ENCODE measurements at regions not wholly inside any gene's neighbourhood (a gene's known extent, or its start where the extent isn't known, plus 50 kb on each side); places are given as distances from the start of the nearest gene placed in this dataset.

DNA sequence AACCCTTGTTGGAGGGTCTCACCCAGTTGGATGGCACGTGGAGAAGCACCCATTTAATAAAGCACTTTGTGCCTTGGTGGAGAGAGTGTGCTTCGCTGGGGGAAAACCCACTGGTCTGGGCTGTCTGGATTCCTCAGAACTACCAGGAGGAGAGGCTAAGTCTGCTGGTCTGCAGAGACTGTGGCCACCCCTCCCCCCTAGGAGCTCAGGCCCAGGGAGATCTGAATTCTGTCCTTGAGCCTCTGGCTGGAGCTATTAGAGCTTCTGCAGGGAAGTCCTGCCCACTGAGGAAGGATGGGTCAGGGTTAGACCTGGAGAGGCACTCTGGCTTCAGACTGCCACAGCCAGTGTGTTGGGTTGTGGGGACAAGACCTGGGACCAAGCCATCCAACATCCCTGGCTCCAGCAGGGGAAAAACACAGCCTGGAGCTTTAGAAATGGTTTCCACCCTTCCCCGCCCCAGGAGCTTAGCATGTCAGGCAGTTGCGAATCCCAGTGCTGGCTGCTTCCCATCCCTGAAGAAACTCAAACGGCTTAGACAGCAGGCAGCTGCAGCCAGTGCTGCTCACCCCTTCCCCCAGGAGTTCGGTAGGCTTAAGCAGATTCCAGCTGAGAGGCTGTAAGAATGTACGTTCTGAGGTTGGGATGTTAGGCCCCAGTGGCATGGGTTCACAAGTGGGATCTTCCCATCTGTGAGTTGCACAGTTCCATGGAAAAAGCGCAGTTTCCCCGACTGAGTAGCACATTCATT is 288.3 kb downstream of the TGFB2 start:
- DNase-seq (ENCODE audit: low read depth in 2 of 2, low spot score in 1 of 2) = no peak

DNA sequence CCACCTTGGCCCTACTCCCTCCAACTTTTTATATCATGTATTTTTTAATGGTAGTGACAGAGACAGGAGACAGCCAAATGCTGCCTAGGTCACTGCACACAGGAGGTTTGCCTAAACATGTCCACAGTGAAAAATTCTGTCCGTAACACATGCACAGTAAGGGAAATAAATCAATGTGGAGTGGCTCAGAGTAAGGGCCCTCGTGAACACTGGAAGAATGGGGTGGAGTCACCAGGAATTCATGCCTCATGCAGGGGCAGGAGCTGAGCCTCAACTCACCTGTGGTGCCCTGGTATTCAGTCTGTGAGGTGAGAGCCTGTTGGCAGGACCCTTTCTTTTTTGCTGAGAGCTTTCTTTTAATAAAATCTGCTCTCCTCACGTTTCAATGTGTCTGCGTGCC is 289.1 kb downstream of the TGFB2 start:
- no peak for DNase-seq (ENCODE audit: low read depth in 2 of 2, low spot score in 1 of 2)

DNA sequence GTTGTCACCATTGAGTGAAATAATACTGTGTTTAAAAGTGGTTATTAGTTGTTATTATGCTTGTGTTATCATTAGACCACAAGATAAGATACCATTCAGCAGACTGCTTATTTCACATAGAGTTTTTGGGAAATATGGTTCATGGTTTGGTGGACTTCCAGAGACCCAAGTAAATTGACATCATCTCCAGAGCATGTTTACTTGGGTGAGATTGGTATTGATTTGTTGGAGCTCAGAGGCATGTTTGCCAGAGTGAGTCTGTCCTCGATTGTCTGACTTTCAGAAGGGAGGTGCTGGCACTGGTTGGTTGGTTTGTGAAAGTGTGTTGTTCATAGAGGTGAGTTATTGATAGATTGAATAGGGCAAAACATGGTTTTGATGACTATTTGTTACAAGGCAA is 291.4 kb downstream of the TGFB2 start:
- no peak for DNase-seq (ENCODE audit: low read depth in 2 of 2, low spot score in 1 of 2)

DNA sequence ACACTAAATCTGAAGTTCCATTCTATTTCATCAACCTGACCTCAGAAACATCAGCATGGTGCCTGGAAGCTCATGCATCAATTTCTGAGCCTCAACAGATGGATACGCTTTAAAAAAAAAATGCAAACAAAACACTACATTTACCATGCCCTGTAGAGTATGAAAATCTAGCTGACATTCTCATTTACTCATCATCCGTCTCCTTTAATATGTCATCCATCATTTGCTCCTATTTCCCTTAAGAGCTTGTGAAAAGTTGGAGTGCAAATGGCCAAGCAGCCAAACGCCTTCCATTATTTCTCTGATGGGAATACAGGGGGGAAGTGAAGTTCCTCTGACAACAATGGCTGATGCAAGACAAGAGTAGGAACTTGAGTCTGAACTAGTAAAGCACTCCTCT is 295.0 kb downstream of the TGFB2 start:
- DNase-seq (ENCODE audit: low read depth in 2 of 2, low spot score in 1 of 2) = no peak

DNA sequence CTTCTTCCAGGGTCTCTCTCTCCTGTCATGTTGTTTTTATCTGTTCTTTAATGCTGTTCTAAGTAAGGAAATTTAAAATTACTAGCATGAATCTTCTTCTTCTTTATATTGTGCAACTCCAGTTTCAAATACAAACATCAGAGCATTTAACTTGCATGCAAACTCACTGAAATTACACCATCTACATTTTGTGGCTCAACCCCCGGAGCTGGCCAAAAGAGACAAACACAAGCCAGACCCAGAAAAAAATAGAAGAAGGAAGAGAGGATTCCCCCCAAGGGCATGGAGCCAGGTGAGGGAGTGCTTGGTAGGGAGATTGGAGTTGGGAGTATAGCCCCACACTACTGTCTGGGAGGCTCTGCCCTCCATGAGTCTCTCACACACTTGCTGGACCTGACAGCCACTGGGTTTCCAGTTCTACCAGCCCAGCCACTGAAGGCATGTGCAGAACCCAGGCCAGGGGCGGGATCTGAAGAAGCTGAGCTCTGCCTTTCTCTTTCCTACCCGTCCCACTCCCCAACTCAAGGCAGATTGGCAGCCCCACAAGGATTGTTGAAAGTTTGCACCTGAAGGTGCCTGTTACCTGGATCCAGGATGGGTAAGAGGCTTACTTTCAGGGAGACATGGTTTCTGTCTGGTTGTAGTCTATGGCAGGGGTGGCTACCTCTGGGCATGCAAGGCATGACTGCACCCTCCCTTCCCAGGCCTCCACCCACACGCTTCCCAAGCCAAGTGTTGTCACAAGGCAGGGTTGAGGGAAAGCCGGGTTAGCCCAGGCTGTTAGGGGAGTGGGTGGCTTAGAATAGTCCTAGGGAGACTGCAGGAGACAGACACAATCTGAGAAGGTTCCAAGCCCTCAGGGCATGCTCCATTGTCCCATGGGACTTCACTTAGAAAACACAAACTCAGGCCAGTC is 297.2 kb downstream of the TGFB2 start:
- no peak for DNase-seq (ENCODE audit: low read depth in 2 of 2, low spot score in 1 of 2)

DNA sequence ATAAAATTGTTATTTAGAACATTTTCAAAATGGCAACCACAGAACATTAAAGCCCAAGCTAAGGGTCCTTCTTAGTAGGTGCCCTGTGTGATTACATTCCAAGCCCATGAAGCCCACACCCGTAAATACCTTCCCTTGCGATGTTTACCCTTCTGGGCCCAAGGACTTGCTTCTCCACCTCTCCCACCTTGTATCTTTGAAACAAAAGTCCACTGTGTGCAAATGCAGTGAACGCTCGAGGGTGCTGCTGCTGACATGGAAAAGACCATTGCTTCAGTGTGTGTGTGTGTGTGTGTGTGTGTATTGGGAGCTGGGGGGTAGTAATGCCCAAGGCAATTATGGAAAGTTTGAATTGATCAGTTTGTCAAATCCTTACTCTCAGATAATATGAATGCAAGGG is 298.1 kb downstream of the TGFB2 start:
- no peak for DNase-seq (ENCODE audit: low read depth in 2 of 2, low spot score in 1 of 2)

DNA sequence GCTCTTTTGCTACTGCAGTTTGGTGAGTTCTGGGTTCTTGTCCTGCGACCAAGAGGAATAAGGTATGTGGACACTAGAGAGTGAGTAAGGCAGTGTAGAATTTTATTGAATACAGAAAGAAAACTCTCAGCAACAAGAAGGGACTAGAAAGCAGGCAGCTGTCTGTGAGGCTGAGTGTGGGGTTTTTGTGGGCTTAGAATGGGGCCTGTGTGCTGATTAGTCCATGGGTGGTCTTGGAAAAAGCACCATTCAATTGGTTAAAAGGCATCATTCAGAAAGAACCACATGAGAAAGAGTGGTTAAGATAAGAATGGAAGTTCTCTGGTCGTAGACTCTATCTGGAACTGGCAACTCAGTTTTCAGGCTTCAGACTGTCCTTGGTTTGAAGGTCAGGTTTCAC is 298.8 kb downstream of the TGFB2 start:
- DNase-seq (ENCODE audit: low read depth in 2 of 2, low spot score in 1 of 2) = no peak

DNA sequence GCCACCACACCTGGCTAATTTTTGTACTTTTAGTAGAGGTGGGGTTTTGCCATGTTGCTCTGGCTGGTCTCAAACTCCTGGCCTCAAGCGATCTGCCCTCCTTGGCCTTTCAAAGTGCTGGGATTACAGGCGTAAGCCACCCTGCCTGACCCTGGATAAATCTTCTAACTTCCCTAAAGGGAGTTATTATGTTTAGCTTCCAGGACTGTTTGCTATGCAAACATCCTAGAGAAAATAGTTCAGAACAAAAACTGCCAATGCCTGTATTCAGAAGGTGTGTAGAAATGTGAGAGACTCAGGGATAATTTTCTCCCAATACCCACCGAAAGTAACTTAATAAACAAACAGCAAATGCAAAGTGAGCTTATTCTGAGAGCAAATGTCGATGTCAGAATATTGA is 301.2 kb downstream of the TGFB2 start:
- no peak for DNase-seq (ENCODE audit: low read depth in 2 of 2, low spot score in 1 of 2)

DNA sequence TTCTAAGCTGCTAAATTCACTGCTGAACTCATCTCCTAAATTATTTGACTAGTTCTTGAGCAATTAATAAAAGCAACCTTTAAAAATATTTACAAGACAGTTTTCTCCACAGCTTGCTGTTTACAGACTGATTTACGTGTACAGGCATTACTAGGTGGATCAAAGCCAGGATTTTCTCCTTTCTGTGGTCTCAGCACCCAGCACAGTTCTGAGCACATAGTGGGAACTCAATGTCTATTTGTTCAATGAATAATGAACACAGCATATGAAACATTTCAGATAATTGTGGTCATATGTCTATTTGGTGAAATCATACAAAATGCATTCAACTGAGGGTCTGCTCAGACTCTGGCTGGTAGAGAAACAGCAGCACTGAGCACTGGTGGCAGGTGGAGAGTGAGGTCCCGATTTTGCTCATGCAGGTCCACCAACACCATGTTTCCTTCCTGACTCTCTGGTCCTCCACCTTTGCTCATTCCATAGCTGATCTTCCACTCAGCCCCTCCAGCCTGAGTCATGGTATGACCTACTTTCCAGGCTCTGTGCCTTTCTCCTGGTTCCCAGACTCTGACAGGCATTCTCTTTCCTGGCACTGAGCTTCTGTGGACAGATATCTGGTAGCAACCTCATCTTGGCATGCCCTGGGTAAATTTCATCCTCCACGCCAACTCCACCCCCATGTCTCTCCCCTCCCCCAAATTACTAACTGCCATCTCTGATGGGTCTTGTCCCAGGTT is 311.3 kb downstream of the TGFB2 start:
- DNase-seq (ENCODE audit: low read depth in 2 of 2, low spot score in 1 of 2) = no peak

DNA sequence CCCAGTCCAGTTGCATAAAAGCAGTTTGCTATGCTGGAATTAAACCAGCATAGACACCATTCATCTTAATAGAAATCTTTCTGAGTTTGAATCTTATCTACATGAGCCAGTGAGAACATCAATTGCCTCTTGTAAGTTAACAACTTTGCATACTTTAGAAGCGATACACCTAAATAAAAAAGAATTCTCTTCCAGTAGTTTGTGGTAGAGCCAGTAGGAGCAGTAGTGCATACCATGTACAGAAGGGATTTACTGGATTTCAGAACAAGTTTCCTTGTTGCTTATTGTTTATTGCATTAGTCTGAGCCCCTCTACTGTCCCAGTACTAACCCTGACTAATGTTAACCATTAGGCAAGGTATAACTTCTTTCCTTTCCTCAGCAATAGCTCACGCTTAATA is 313.1 kb downstream of the TGFB2 start:
- no peak for DNase-seq (ENCODE audit: low read depth in 2 of 2, low spot score in 1 of 2)

DNA sequence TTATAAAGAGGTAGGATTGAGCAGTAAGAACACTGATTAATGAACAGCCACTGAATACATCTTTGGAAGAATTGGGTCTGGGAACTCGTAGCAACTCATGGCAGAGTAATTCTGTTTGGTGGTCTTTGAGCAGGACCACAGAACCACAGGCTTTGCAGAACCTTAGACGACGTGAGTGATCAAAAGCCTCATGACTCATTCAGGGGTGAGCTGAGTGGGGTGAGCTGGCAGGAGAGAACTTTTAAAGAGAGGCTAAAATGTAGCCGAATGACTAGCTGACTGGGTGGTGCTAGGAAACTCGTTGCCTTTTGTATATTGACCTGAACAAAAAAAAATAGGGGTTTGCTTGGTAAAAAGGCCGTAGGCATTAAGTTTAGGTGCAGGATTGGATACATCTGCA is 313.8 kb downstream of the TGFB2 start:
- DNase-seq (ENCODE audit: low read depth in 2 of 2, low spot score in 1 of 2) = no peak

DNA sequence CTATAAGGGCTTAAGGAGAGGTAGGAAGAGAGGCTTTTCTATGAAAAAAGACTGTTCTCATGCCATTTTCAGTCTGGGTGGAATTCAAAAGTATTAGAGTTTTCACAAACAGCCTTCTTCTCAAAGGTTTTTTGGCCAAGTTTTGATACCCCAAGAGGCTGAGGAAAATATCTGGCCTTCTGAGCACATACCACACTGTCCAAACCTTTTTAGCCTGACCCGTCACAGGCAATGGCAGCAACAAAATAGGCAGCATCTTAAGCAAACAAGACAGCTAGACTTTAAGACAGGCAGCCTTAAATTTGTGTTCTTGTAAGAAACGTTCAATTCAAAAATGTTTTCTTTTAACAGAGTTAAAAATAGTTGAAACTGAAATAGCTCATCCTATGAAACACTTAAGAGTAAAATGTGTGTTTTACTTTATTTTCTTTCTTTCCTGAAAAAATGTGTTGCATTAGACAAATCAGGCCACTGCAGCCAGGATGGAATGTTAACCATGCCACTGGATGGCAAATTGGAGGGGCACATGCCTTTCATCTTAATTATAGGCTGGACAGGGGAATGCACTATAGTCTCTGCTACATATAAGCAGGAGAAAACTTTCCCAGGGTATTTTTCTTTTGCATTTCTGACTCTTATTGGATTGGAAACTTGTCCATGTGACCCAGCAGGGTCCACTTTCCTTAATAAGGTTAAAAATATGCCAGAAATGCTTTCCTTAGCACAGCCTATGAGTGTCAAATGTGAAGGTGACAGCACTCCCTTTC is 315.0 kb downstream of the TGFB2 start:
- no peak for DNase-seq (ENCODE audit: low read depth in 2 of 2, low spot score in 1 of 2)

DNA sequence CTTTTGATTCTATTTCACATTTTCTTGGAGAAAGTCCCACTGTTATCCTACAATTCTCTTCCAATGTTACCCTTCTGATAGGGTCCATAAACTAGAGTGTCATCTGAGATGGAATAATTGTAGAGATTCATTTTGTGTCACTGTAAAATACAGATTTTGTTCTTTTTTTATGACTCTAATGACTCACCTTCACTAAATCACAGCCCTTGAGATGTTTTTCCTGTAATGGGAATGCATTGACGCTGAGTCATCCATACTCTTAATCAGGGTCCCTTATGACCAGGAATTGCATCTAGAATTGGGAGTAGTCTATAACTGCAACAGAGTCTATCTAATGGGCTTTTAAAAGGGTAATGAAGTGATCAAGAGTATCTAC is 315.5 kb downstream of the TGFB2 start:
- DNase-seq (ENCODE audit: low read depth in 2 of 2, low spot score in 1 of 2) = no peak

DNA sequence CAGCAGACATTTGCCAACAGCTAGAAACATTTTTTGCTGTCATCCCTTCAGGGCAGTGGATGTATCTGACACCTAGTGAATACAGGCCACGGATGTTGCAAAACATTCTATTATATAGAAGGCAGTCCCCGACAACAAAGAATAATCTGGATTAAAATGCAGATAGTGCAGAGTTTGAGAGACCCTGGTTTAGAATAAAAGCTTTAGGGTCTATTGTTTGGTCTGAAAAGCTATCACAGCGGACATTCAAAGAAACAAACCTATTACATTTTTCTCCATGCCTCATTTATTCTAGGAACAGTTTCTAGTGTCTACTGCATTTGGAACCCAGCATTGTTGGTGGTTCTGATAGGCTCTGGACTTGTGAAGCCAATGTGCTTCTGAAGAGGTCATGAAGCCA is 316.3 kb downstream of the TGFB2 start:
- no peak for DNase-seq (ENCODE audit: low read depth in 2 of 2, low spot score in 1 of 2)

DNA sequence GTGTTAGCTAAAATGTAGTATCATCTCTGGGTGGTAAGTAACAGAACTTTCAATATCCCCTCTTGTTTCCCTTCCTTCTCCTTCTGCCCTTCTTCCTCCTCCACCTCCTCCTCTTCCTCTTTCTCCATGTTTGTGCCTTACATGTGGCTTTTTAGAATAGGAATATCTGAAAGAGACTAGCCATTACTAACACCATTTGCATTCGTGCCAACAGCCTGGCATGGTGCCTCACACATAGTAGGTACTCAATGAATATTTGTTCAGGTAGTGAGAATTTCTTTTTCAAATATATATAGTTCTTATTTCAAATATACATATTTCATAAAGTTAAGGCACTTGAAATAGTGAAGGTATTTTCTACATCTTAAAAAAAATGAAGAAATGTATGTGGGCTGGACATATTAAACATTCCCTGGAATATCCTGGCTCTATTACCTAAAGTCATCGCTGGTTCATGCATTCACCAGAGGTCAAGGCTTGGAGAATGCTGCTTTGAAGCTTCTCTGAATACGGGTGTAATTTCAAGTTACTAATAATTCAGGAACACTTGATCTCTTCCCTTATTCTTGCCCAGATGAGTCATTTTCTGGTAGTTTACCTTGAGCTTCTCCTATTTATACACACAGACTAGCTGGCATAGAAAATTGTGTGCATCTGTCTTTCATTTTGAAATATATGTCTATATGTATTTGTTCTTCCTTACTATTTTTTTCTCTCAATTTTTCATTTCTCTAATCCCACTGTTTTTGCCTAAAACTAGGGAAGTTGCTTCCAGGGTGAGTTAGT is 319.4 kb downstream of the TGFB2 start:
- DNase-seq (ENCODE audit: low read depth in 2 of 2, low spot score in 1 of 2) = no peak

DNA sequence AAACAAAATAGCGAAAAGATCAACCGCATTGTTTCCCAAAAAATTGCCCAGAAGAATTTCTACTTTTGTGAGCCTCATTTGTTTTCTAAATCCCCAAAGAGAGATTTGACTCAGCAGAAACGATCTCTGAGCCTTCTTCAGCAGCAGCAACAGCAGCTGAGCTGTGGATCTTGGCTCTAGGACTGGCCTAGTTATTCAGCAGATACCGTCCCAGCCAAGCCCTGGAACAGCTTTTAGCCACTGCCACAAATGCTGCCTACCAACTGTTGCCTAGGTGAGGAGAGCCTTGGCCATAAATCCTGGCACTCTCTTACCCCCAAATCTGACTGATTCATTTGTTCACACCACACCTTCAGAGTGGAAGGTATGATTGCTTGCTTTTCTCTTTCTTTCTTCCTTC is 320.1 kb downstream of the TGFB2 start:
- no peak for DNase-seq (ENCODE audit: low read depth in 2 of 2, low spot score in 1 of 2)

DNA sequence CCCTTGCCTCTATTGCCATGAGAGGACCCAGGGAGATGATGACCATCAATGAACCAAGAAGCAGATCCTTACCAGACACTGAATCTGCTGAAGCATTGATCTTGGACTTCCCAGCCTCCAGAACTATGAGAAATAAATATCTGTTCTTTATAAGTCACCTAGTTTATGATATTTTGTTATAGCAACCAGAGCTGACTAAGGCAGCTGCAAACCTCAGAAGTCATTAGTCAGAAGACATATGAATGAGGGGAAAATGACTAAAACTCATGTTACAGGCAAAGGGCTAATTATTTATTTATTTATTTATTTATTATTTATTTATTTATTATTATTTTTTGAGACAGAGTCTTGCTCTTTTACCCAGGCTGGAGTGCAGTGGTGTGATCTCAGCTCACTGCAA is 321.1 kb downstream of the TGFB2 start:
- no peak for DNase-seq (ENCODE audit: low read depth in 2 of 2, low spot score in 1 of 2)

DNA sequence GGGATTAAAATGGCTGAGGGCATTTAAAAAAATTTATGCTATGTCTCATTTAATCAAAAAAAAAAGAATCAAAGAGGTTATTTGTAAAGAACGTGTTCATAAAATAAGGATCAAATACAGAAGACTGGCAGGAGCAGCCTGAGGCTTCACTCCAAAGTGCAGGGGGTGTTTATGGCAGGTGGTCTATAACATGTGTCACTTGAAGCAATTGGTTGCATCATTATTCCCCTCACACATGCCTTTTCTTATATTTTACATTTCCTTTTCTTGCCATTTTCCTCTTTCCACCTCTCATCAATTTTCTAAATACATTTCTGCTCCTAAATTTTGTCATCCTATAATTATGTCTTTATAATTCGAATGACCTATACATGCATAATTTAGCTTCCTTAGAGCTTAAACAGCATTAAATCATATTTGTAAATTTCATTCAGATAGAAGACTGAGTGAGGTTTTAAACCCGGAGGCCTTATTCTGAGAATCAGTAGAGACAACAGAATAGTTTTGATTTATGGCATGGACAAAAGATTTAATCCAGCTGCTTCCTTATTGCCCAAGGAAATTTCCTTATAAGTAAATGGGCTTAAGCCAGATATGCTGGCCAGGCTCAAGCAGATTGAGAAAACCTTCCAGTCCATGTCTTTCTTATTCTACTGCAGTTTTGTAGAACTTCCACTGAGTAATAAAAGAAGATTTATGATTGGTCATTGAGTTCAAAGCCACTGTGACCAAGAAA is 322.8 kb downstream of the TGFB2 start:
- DNase-seq (ENCODE audit: low read depth in 2 of 2, low spot score in 1 of 2) = no peak

DNA sequence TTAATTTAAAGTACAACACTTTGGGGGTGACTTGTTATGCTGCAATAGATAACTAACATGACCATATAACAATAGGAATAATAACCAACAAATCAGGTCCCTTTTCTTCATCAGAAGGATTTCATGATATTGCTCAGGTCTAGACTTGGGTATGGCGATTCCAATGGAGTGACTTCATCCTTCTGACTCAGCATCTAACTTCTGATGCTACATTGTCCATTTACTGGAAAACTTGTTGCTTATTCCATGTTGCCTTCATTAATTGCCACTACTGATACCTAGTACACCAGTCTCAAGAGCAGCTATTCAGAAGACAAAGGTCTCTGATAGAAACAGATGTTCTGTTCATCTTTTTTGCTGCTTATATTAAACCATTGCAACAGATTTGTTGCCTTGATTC is 324.3 kb downstream of the TGFB2 start:
- DNase-seq (ENCODE audit: low read depth in 2 of 2, low spot score in 1 of 2) = no peak

DNA sequence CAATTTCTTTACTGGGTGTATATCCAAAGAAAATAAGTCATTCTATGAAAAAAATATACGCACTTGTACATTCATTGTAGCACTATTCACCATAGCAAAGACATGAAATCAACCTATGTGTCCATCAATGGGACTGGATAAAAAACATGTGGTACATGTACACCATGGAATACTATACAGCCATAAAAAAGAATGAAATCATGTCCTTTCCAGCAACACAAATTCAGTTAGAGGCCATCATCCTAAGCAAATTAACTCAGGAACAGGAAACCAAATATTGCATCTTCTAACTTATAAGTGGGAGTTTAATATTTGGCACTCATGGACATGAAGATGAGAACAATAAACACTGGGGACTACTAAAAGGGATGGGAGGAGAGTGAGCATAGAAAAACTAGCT is 325.7 kb downstream of the TGFB2 start:
- DNase-seq (ENCODE audit: low read depth in 2 of 2, low spot score in 1 of 2) = no peak

All from stimulated activated CD8-positive, alpha-beta memory T cell treated with anti-CD3 and anti-CD28 coated beads, Interleukin-4, amount 100 ng/mL, for 4 hours (primary cell).